IgD-negative memory B cell (primary cell): ENCODE measurements at regions not wholly inside any gene's neighbourhood (a gene's known extent, or its start where the extent isn't known, plus 50 kb on each side); places are given as distances from the start of the nearest gene placed in this dataset.

Source experiments
- H3K27ac Mint-ChIP-seq, 3 donors: one replicate each; pipeline ENCODE4 v1.8.0; 2020 to 2022; ENCODE audit warnings: mild to moderate bottlenecking in 3 of 3, mixed read lengths in 3 of 3, moderate library complexity in 1 of 3
- H3K27me3 Mint-ChIP-seq: one replicate; pipeline ENCODE4 v1.8.0; 2021; ENCODE audit warnings: mixed read lengths
- H3K36me3 Mint-ChIP-seq: one replicate; pipeline ENCODE4 v1.8.0; 2020; ENCODE audit warnings: mild to moderate bottlenecking, mixed read lengths
- H3K4me1 Mint-ChIP-seq, 3 donors: one replicate each; pipeline ENCODE4 v1.8.0; 2020 to 2022; ENCODE audit warnings: mixed read lengths in 3 of 3, mild to moderate bottlenecking in 1 of 3
- H3K4me3 Mint-ChIP-seq, 4 donors: one replicate each; pipeline ENCODE4 v1.8.0; 2020 to 2022; ENCODE audit warnings: mild to moderate bottlenecking in 4 of 4, mixed read lengths in 4 of 4, moderate library complexity in 3 of 4
- H3K9me3 Mint-ChIP-seq, 3 donors: one replicate each; pipeline ENCODE4 v1.8.0; 2020 to 2021; ENCODE audit warnings: mixed read lengths in 3 of 3, mild to moderate bottlenecking in 1 of 3

DNA sequence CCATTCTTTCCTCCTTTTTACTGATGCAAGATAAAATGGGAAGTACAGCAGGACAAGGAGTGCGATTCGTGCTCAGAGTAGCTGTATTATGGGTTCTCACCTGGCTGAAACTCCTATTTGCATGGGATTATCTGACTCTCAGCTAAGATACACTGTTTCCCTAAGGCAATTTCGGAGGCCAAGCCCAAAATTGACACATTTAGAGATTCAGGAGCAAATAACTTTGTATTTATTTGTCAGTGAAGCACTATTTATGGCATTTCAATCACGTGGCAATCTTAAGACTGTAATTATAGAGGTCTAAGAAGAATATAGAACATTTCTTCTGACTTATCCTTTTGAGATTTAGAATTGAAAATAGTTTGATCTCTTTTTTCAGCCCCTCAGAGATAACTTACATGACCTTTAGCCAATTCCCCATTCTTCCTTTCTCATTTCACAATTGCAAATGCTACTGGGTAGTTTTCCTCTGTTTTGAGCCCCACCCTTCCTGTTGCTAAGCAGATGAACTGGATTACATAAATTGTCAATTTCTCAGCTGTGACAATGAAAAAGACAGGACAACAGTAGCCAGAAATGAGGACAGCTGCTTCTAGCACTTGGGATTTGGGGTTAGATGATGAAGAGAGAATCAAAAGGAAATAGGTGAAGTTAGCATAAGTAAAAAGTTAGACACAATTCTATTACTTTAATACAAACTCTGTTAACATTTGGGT, 122.7 kb upstream of the FRY start:
- H3K9me3 Mint-ChIP-seq, result no peaks in the 10 kb centered on the region
- peak overlapping the region in 1 of 4 donors; percentile 6 for H3K4me3 Mint-ChIP-seq
- no peak overlapping the region for H3K27ac Mint-ChIP-seq
- H3K36me3 Mint-ChIP-seq, result no peaks in the 10 kb centered on the region
- peaks cover 2% of the 10 kb centered on the region for H3K27me3 Mint-ChIP-seq
- peaks cover 2 to 9% (median 6%) of the 10 kb centered on the region in 3 donors for H3K4me1 Mint-ChIP-seq

DNA sequence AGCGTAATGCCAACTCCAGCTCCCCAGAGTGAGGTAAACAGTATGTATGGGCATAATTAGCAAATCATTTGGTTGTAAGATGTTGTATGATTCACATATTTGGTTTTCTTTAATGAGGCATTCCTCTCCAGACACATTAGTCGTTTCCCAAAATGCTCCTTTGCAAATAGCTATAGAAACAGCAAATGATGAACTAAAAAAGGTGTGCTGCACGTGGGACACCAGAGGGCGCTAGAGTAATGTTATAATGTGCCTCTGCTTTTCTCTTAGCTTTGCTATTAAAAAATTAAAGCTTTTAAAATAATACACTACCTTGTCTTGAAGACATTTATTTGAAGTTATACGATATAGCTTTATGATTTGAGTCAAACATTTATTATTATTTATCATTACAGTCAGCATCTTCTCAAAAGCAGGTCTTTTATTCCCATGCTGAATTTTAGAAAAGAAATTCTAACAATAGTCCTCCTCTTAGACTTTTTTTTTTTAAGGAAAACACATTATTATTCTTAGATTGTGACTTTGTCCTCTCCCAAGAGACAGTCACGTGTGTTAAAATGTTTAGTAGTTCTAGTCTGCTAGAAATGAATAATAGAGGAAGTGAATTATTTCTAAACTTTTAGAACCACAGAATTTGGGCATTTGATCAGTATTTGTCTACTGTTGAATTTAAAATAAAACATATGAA, 121.6 kb upstream of the FRY start:
- Mint-ChIP-seq H3K36me3 (no peaks in the 10 kb centered on the region), H3K27me3 (peaks cover 2% of the 10 kb centered on the region), H3K4me1 (peaks cover 2 to 9% (median 6%) of the 10 kb centered on the region in 3 donors), H3K27ac (no peak overlapping the region), H3K4me3 (no peak overlapping the region), H3K9me3 (no peaks in the 10 kb centered on the region)

DNA sequence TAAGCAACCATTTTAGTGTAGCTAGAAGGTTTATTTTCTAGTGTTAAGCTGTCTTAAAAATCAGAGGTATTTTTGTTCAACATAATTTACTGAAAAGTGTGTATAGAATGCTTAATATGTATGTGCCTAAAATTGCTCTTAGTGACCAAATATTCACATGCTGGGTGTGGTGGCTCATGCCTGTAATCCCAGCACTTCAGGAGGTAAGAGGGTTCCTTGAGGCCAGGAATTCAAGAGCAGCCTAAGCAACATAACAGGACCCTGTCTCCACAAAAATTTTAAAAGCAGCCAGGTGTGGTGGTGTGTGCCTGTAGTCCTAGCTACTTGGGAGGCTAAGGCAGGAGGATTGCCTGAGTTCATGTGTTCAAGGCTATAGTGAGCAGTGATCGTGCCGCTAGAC, 120.9 kb upstream of the FRY start:
- H3K4me3 Mint-ChIP-seq, result peak overlapping the region in 1 of 4 donors; percentile 43

DNA sequence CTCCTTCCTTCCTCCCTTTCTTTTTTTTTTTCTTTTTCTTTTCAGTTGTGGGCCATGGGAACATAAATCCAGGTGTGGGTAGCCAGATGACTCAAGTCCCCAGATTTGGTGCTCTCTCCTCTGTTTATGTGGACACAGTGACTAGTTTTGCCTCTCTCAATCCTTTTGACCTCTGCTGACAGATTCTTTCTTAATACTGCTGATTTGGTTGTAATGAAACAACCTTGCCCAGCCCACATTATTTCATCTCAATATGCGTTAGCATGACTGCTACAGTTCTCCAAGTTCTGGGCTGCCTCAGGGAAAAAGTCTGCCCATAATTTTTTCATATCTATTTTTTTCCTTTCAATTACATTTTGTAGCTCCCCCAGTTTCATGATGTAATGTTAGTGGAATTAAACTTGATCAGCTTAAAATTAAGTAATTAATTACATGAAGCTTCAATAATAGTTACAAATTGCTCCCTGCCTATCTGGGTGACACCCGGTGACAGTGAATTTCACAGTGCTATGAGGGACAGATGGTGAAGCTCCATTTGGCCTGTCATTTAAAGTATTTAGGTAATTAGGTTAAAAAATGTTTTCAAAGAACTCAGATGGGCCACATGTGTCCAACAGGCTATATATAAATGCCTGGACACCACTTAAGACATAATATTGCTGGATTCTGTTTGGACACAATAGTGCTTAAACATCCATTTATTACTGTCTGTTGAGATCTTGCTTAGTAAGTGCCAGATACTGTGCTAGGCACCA, 118.8 kb upstream of the FRY start:
- H3K4me1 Mint-ChIP-seq, result peaks cover 2 to 9% (median 6%) of the 10 kb centered on the region in 3 donors
- no peaks in the 10 kb centered on the region for H3K9me3 Mint-ChIP-seq
- no peaks in the 10 kb centered on the region for H3K36me3 Mint-ChIP-seq
- H3K4me3 Mint-ChIP-seq, result no peak overlapping the region
- no peaks in the 10 kb centered on the region for H3K27me3 Mint-ChIP-seq
- H3K27ac Mint-ChIP-seq, result no peak overlapping the region

More for the DNA sequence above, 120.9 kb upstream of the FRY start:
- no peaks in the 10 kb centered on the region for H3K36me3 Mint-ChIP-seq
- peaks cover 2% of the 10 kb centered on the region for H3K27me3 Mint-ChIP-seq
- no peaks in the 10 kb centered on the region for H3K9me3 Mint-ChIP-seq
- no peak overlapping the region for H3K27ac Mint-ChIP-seq
- peaks cover 2 to 9% (median 6%) of the 10 kb centered on the region in 3 donors for H3K4me1 Mint-ChIP-seq

DNA sequence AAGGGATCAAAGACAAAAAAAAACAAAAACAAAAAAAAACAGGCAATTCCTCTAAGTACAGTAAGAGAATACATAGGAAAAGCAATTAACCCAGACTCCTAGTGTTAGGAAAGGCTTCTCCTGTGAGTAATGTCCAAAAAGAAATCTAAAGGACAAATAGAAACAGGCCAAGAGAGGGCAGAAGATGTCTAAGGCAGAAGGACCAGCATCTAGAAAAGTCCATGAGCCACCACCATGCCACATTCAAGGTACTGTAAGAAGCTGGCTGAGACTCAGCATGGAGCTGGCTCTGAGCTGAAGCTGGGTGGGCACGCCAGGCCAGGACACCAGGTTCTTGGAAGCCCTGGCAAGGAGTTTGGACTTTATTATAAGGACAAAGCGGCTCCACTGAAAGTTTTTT, 118.1 kb upstream of the FRY start:
- Mint-ChIP-seq H3K4me3 (no peak overlapping the region), H3K27me3 (no peaks in the 10 kb centered on the region), H3K4me1 (peaks cover 2 to 9% (median 6%) of the 10 kb centered on the region in 3 donors), H3K27ac (no peak overlapping the region), H3K36me3 (no peaks in the 10 kb centered on the region), H3K9me3 (no peaks in the 10 kb centered on the region)

DNA sequence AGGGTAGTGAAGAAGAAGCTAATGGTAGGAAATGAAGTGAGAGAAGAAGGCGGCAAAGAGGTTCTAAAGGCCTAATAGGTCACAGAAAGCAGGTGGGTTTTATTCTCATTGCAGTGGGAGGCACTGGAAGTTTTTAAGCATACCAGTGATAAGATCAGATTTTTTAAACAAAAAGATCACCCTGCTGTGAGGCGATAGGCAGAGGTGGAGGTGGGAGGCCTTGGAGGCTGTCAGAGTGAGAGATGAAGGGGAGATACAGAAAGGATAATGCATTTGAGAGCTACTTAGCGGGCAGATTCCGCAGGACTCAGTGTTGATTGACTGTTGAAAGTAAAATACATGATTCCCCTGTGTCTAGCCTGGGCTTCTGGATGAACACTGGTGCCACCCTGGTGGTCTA, 116.7 kb upstream of the FRY start:
- H3K9me3 Mint-ChIP-seq, result no peaks in the 10 kb centered on the region
- no peaks in the 10 kb centered on the region for H3K27me3 Mint-ChIP-seq
- H3K36me3 Mint-ChIP-seq, result no peaks in the 10 kb centered on the region
- H3K4me1 Mint-ChIP-seq, result peaks cover 2 to 6% (median 3%) of the 10 kb centered on the region in 3 donors
- H3K4me3 Mint-ChIP-seq, result no peak overlapping the region
- H3K27ac Mint-ChIP-seq, result no peak overlapping the region

DNA sequence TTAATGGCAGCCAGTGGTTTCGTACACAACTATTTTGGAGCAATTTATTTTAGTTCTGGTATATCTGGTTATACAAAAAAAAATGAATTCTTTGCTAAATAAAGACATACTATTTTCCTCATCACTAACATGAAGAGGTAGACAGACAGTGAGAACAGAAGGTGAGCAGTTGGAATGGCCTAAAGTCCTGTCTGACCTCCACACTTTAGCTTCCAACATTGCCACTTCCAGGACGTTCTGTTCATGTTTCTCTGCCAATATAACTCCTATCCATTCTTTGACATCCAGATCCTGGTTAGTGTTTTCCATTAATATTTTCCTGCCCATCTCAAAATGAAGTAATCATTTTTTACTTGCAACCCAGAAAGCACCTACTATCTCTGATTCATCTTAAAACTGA, 112.9 kb upstream of the FRY start:
- no peak overlapping the region for H3K27ac Mint-ChIP-seq
- H3K36me3 Mint-ChIP-seq, result no peaks in the 10 kb centered on the region
- H3K4me3 Mint-ChIP-seq, result no peak overlapping the region
- H3K27me3 Mint-ChIP-seq, result no peaks in the 10 kb centered on the region
- peaks cover 3 to 11% (median 7%) of the 10 kb centered on the region in 3 donors for H3K4me1 Mint-ChIP-seq
- H3K9me3 Mint-ChIP-seq, result no peaks in the 10 kb centered on the region

DNA sequence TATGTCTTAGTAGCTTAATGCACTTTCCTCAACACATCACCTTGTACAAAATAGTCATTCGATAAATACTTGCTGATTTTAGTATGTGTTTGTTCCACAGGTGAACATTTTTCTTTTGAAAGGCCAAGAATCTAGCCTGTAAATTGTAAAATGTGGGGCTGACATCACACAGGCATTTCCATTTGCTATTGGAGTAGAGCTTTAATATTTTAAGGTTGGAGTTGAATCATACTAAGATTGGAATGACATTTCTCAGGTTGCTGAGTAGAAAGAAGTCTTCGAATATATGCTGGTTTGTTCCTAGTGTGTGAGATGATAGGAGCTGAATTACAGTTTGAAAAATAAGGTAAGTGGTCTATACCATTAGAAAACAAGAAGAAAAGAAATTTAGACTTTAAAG, 112.3 kb upstream of the FRY start:
- no peaks in the 10 kb centered on the region for H3K9me3 Mint-ChIP-seq
- H3K36me3 Mint-ChIP-seq, result no peaks in the 10 kb centered on the region
- H3K27me3 Mint-ChIP-seq, result no peaks in the 10 kb centered on the region
- H3K27ac Mint-ChIP-seq, result no peak overlapping the region
- H3K4me3 Mint-ChIP-seq, result no peak overlapping the region
- H3K4me1 Mint-ChIP-seq, result peaks cover 3 to 11% (median 7%) of the 10 kb centered on the region in 3 donors

DNA sequence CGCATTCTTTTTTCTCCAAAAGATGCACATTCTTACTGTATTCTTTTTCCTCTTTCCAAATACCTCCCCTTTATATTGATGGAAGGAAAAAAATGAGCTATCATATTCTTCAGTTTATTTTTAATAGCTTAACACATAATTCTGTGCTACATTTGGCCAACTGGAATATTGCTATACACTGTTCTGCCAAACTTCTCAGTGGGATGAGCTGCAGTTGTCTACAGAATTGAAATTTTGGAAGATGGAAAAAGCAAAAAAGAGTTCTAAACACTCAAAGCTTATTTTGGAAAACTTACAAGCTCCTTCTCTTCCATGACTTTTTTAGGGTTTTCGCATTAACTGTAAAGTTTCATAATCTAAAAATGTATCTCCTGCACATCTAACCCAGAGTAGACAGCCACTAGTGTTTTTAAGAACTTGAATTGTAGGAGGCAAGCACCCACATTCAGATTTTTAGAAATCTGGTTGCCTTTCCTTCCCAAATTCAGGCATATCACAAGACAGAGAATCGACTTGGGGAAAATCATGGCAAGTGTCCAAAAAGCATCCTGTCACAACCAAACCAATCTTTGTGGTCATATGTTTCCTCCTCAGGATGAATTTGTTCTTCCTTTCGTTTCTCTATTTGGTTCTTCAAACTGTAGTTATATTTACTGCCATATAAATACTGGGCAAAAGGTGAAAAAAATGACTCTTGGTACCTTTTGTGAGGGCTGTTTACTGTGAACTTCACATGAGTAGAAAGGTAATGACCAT, 111.4 kb upstream of the FRY start:
- Mint-ChIP-seq H3K4me3 (no peak overlapping the region), H3K9me3 (no peaks in the 10 kb centered on the region), H3K36me3 (no peaks in the 10 kb centered on the region), H3K27ac (no peak overlapping the region), H3K27me3 (no peaks in the 10 kb centered on the region), H3K4me1 (peaks cover 3 to 11% (median 7%) of the 10 kb centered on the region in 3 donors)

DNA sequence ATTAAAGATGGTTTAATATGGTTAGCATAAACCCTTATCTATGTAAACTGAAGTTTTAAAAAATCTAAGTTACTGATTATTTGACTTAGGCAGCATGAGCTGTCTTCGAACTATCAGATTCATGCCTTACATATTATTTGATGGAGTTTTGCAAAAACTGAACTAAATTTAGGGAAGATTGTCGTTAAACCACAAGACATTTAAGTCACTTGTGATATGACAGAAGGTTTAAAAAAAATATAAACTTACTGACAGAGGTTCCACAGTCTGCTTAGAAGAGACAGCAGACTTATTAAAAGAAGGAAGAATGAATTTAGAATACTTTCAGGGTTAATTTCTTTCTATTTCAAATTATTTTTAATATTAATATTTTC, 110.9 kb upstream of the FRY start:
- peaks cover 3 to 11% (median 7%) of the 10 kb centered on the region in 3 donors for H3K4me1 Mint-ChIP-seq
- H3K4me3 Mint-ChIP-seq, result no peak overlapping the region

DNA sequence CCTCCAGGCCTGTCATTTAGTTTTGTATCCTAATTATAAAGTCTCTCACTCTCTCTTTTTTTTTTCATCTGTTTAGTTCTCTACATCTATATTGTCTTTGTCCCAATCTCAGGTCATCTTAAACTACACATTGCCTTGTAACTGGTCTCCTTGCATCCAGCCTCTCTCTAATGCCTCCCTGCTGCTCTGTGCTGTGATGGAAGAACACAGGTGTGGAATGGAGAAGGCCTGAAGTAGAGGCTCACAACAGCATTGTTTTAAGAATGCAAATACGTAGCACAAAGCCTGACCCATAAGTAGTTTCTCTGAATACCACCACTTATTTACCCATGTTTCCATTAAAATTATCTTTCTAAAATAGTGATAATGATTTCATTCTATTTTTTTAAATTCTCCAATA, 108.8 kb upstream of the FRY start:
- H3K36me3 Mint-ChIP-seq, result no peaks in the 10 kb centered on the region
- H3K27me3 Mint-ChIP-seq, result no peaks in the 10 kb centered on the region
- H3K4me3 Mint-ChIP-seq, result no peak overlapping the region
- H3K27ac Mint-ChIP-seq, result no peak overlapping the region
- peaks cover 6 to 14% (median 11%) of the 10 kb centered on the region in 3 donors for H3K4me1 Mint-ChIP-seq
- H3K9me3 Mint-ChIP-seq, result no peaks in the 10 kb centered on the region

More for the DNA sequence above, 110.9 kb upstream of the FRY start:
- Mint-ChIP-seq H3K9me3 (no peaks in the 10 kb centered on the region), H3K27me3 (no peaks in the 10 kb centered on the region), H3K36me3 (no peaks in the 10 kb centered on the region), H3K27ac (no peak overlapping the region)

DNA sequence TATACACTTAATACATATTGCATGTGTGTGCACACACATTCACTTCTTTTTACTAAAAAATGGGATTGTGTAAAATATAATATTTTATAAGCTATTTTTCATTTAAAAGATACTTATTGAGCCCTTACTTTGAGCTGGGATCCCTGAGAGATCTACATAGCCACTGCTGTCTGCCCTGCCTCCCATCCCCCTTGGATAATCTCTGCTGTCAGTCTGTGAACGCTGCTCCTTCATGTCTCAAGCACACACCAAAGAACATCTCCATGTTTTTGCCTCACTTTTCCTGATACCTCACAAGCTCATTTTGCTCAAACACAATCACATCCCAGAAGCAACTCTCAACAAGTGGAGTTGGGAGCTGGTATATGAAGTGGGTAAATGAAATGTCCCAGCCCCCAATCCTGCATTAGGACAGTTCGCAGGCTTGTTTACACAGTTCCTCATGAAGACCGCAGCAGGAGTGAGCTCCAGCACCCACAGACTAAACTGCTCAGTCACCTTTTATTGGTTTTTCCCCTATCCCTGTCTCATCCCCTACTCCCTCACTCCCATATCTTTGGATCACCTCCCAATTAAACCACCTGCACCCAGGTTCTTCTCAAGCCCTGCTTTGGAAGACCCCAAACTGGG, 108.3 kb upstream of the FRY start:
- no peak overlapping the region for H3K27ac Mint-ChIP-seq
- H3K27me3 Mint-ChIP-seq, result no peaks in the 10 kb centered on the region
- no peaks in the 10 kb centered on the region for H3K36me3 Mint-ChIP-seq
- H3K4me3 Mint-ChIP-seq, result no peak overlapping the region
- H3K9me3 Mint-ChIP-seq, result no peaks in the 10 kb centered on the region
- peaks cover 9 to 17% (median 14%) of the 10 kb centered on the region in 3 donors for H3K4me1 Mint-ChIP-seq

DNA sequence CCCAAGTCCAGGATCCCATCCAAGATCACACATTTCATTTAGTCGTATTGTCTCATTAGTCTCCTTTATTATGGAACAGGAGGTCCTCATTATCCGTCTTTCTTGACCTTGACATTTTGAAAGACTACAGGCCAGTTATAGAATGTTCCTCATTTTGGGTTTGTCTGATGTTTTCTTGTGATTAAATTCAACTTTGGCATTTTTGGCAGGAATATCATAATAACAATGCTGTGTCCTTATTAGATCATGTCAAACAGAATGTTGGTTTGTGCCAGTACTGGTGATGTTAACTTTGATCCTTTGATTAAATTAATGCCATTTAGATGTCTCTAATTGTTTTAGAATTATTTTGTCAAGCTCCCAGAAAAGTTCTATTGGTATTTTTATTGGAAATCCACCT, 106.5 kb upstream of the FRY start:
- no peak overlapping the region for H3K27ac Mint-ChIP-seq
- peaks cover 9 to 17% (median 17%) of the 10 kb centered on the region in 3 donors for H3K4me1 Mint-ChIP-seq
- H3K27me3 Mint-ChIP-seq, result no peaks in the 10 kb centered on the region
- no peaks in the 10 kb centered on the region for H3K36me3 Mint-ChIP-seq
- no peaks in the 10 kb centered on the region for H3K9me3 Mint-ChIP-seq
- H3K4me3 Mint-ChIP-seq, result no peak overlapping the region

DNA sequence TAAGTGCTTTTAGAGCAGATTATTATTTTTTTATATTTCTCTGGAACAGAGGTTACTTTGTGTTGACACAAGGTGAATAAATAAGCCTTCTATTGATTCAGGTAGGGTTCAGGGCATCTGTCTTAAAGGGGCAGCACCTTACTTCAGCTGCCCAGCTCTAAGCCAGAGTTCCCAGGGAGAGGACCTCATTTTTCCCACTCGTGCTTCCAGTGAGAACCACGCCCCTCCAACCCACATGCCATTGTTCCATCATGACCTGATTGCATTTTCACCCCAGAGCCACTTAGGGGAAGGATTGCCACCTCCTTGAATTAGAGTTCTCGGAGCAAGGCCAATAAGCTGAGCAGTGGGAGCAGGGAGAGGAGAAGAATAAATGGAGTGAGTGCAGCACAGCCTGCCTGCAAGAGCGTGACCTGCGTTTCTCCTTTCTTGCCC, 104.3 kb upstream of the FRY start:
- H3K9me3 Mint-ChIP-seq, result no peaks in the 10 kb centered on the region
- no peak overlapping the region for H3K27ac Mint-ChIP-seq
- H3K4me3 Mint-ChIP-seq, result no peak overlapping the region
- H3K4me1 Mint-ChIP-seq, result peaks cover 5 to 9% (median 6%) of the 10 kb centered on the region in 3 donors
- H3K27me3 Mint-ChIP-seq, result no peaks in the 10 kb centered on the region
- H3K36me3 Mint-ChIP-seq, result no peaks in the 10 kb centered on the region
